Fibroblast of upper back skin (primary cell): ENCODE measurements at regions not wholly inside any gene's neighbourhood (a gene's known extent, or its start where the extent isn't known, plus 50 kb on each side); places are given as distances from the start of the nearest gene placed in this dataset.

Experiments
- DNase-seq: peaks from one replicate; pipeline ENCODE4 v3.0.0-alpha.2; 2013

- no peak for DNase-seq
Measured at GRCh38 chr15:96693515-96693914, 363.0 kb downstream of the NR2F2 start.

GRCh38 chr15:96693990-96694517 is 363.6 kb downstream of the NR2F2 start:
- DNase-seq, result no peak

GRCh38 chr15:96695426-96695825 is 364.9 kb downstream of the NR2F2 start:
- DNase-seq, result no peak

GRCh38 chr15:96699871-96700401 is 369.4 kb downstream of the NR2F2 start:
- DNase-seq, result no peak

- no peak for DNase-seq
Measured at GRCh38 chr15:96700555-96700954, 370.1 kb downstream of the NR2F2 start.

GRCh38 chr15:96701443-96701842 is 370.9 kb downstream of the NR2F2 start:
- DNase-seq, result no peak

GRCh38 chr15:96701877-96702276 is 371.4 kb downstream of the NR2F2 start:
- DNase-seq, result no peak

GRCh38 chr15:96702589-96702988 is 372.1 kb downstream of the NR2F2 start:
- no peak for DNase-seq

GRCh38 chr15:96703091-96703490 is 372.6 kb downstream of the NR2F2 start:
- DNase-seq, result no peak

- no peak for DNase-seq
Measured at GRCh38 chr15:96703794-96704550, 373.5 kb downstream of the NR2F2 start.

- DNase-seq, result no peak
Measured at GRCh38 chr15:96716075-96716474, 385.6 kb downstream of the NR2F2 start.

- no peak for DNase-seq
Measured at GRCh38 chr15:96716478-96716877, 386.0 kb downstream of the NR2F2 start.

- no peak for DNase-seq
Measured at GRCh38 chr15:96720251-96720650, 389.8 kb downstream of the NR2F2 start.

GRCh38 chr15:96720656-96721055 is 390.2 kb downstream of the NR2F2 start:
- DNase-seq, result no peak

- no peak for DNase-seq
Measured at GRCh38 chr15:96728591-96728990, 398.1 kb downstream of the NR2F2 start.

- DNase-seq, result no peak
Measured at GRCh38 chr15:96732704-96733103, 402.2 kb downstream of the NR2F2 start.

- DNase-seq, result no peak
Measured at GRCh38 chr15:96733721-96734120, 403.2 kb downstream of the NR2F2 start.

GRCh38 chr15:96735632-96736240 is 405.2 kb downstream of the NR2F2 start:
- DNase-seq, result no peak

- DNase-seq, result no peak
Measured at GRCh38 chr15:96736384-96736783, 405.9 kb downstream of the NR2F2 start.

GRCh38 chr15:96737408-96737807 is 406.9 kb downstream of the NR2F2 start:
- DNase-seq, result no peak

GRCh38 chr15:96746665-96747064 is 416.2 kb downstream of the NR2F2 start:
- DNase-seq, result no peak

- no peak for DNase-seq
Measured at GRCh38 chr15:96747291-96747690, 416.8 kb downstream of the NR2F2 start.

- DNase-seq, result no peak
Measured at GRCh38 chr15:96750361-96750760, 419.9 kb downstream of the NR2F2 start.

- no peak for DNase-seq
Measured at GRCh38 chr15:96756146-96756545, 425.6 kb downstream of the NR2F2 start.
